HG03354 (cell line): ENCODE measurements at regions not wholly inside any gene's neighbourhood (a gene's known extent, or its start where the extent isn't known, plus 50 kb on each side); places are given as distances from the start of the nearest gene placed in this dataset.

Experiments used
- ATAC-seq: cut with Tn5 transposase; IDR thresholded peaks from one replicate; pipeline ENCODE4 v1.9.1; 2021; ENCODE audit warnings: mild to moderate bottlenecking; ENCODE audit not compliant: unreplicated experiment, poor library complexity, severe bottlenecking

GRCh38 chr15:91514147-91514546 lies 339.4 kb upstream of the SLCO3A1 start:
- ATAC-seq: no peak

- peak; percentile 43 for ATAC-seq
Observed at GRCh38 chr15:91515188-91515754, 338.2 kb upstream of the SLCO3A1 start.

GRCh38 chr15:91516866-91517265 lies 336.6 kb upstream of the SLCO3A1 start:
- ATAC-seq: no peak

GRCh38 chr15:91517491-91518200 lies 335.9 kb upstream of the SLCO3A1 start:
- no peak for ATAC-seq

GRCh38 chr15:91520850-91521249 lies 332.7 kb upstream of the SLCO3A1 start:
- ATAC-seq: no peak

- no peak for ATAC-seq
Observed at GRCh38 chr15:91521548-91521947, 332.0 kb upstream of the SLCO3A1 start.

- no peak for ATAC-seq
Observed at GRCh38 chr15:91521996-91522395, 331.5 kb upstream of the SLCO3A1 start.

GRCh38 chr15:91522605-91523332 lies 330.7 kb upstream of the SLCO3A1 start:
- no peak for ATAC-seq

GRCh38 chr15:91523596-91523995 lies 329.9 kb upstream of the SLCO3A1 start:
- no peak for ATAC-seq

- ATAC-seq: no peak
Observed at GRCh38 chr15:91524534-91524933, 329.0 kb upstream of the SLCO3A1 start.

- ATAC-seq: no peak
Observed at GRCh38 chr15:91525751-91526150, 327.8 kb upstream of the SLCO3A1 start.

- ATAC-seq: no peak
Observed at GRCh38 chr15:91526424-91526823, 327.1 kb upstream of the SLCO3A1 start.

- ATAC-seq: no peak
Observed at GRCh38 chr15:91528801-91529200, 324.7 kb upstream of the SLCO3A1 start.

- no peak for ATAC-seq
Observed at GRCh38 chr15:91529534-91529933, 324.0 kb upstream of the SLCO3A1 start.

GRCh38 chr15:91530279-91530678 lies 323.2 kb upstream of the SLCO3A1 start:
- no peak for ATAC-seq

- ATAC-seq: no peak
Observed at GRCh38 chr15:91530956-91531582, 322.4 kb upstream of the SLCO3A1 start.

- no peak for ATAC-seq
Observed at GRCh38 chr15:91534235-91534634, 319.3 kb upstream of the SLCO3A1 start.

- ATAC-seq: no peak
Observed at GRCh38 chr15:91534976-91535375, 318.5 kb upstream of the SLCO3A1 start.

- ATAC-seq: no peak
Observed at GRCh38 chr15:91535856-91536500, 317.5 kb upstream of the SLCO3A1 start.

GRCh38 chr15:91537856-91538255 lies 315.7 kb upstream of the SLCO3A1 start:
- no peak for ATAC-seq
